Fibroblast of lung (primary cell): ENCODE measurements at regions not wholly inside any gene's neighbourhood (a gene's known extent, or its start where the extent isn't known, plus 50 kb on each side); places are given as distances from the start of the nearest gene placed in this dataset.

ENCODE experiments used
- CTCF ChIP-seq, 2 donors: IDR thresholded peaks in 1 of 2; conservative IDR thresholded peaks in 1 of 2; 1 replicate in 1 of 2; 2 replicates in 1 of 2; pipeline ENCODE4 v1.5.1; 2011 to 2012; ENCODE audit warnings: low read length in 2 of 2, control low read depth in 1 of 2, inconsistent platforms in 1 of 2, low read depth in 1 of 2, mild to moderate bottlenecking in 1 of 2
- EZH2 ChIP-seq: IDR thresholded peaks from 2 replicates; pipeline ENCODE4 v1.5.1; 2012; ENCODE audit warnings: low read length, control low read depth, mild to moderate bottlenecking; ENCODE audit errors: missing control alignments

- no peak for TF ChIP-seq CTCF (conservative IDR thresholded peaks at IDR 0.05 in 1 of 2, IDR thresholded peaks at IDR 0.05 in 1 of 2; ENCODE audit: low read depth in 1 of 2, low read length in 2 of 2)
- no peak for TF ChIP-seq EZH2
Observed at GRCh38 chr1:76690766-76691165, 176.5 kb upstream of the ST6GALNAC5 start.
